Neural progenitor cell (in vitro differentiated cells): ENCODE measurements at regions not wholly inside any gene's neighbourhood (a gene's known extent, or its start where the extent isn't known, plus 50 kb on each side); places are given as distances from the start of the nearest gene placed in this dataset.

Experiments used
- DNase-seq: peaks from one replicate; pipeline ENCODE4 v3.0.0-alpha.2; 2016; ENCODE audit warnings: low spot score
- H2AFZ ChIP-seq: fragments of 200-600 bp; sonication (generic); replicated peaks from 2 replicates; pipeline ENCODE4 v1.6.1; 2016; ENCODE audit warnings: antibody characterized with exemption
- H3F3A ChIP-seq: fragments of 200-600 bp; sonication (generic); 2 replicates; pipeline ENCODE4 v1.6.1; 2016; ENCODE audit warnings: antibody characterized with exemption, low read depth
- H3K27ac ChIP-seq: fragments of 200-600 bp; sonication (generic); 2 replicates; pipeline ENCODE4 v1.5.1; 2016; ENCODE audit warnings: mild to moderate bottlenecking
- H3K27me3 ChIP-seq: fragments of 200-600 bp; sonication (generic); 2 replicates; pipeline ENCODE4 v1.6.1; 2016; ENCODE audit warnings: mild to moderate bottlenecking, moderate library complexity
- H3K36me3 ChIP-seq: fragments of 200-600 bp; sonication (generic); 2 replicates; pipeline ENCODE4 v1.5.1; 2016
- H3K4me1 ChIP-seq: fragments of 200-600 bp; sonication (generic); 2 replicates; pipeline ENCODE4 v1.6.1; 2016; ENCODE audit warnings: mixed run types
- H3K4me2 ChIP-seq: fragments of 200-600 bp; sonication (generic); 2 replicates; pipeline ENCODE4 v1.6.1; 2016
- H3K4me3 ChIP-seq: fragments of 200-600 bp; sonication (generic); 2 replicates; pipeline ENCODE4 v1.5.1; 2016
- H3K79me2 ChIP-seq: fragments of 200-600 bp; sonication (generic); 2 replicates; pipeline ENCODE4 v1.6.1; 2016; ENCODE audit warnings: low read depth
- H3K9ac ChIP-seq: fragments of 200-600 bp; sonication (generic); 2 replicates; pipeline ENCODE4 v1.6.1; 2016
- H3K9me3 ChIP-seq: fragments of 200-600 bp; sonication (generic); 2 replicates; pipeline ENCODE4 v1.5.1; 2016; ENCODE audit warnings: low read depth
- H4K20me1 ChIP-seq: fragments of 200-600 bp; sonication (generic); 2 replicates; pipeline ENCODE4 v1.6.1; 2016; ENCODE audit warnings: low read depth
- H3K27ac Mint-ChIP-seq: 3 replicates; pipeline ENCODE4 v1.8.0; 2021; ENCODE audit warnings: mixed read lengths
- H3K27me3 Mint-ChIP-seq: 2 replicates; pipeline ENCODE4 v1.8.0; 2022; ENCODE audit warnings: low read depth, mild to moderate bottlenecking, inconsistent platforms, moderate library complexity, mixed read lengths; ENCODE audit not compliant: insufficient read depth
- H3K36me3 Mint-ChIP-seq: 3 replicates; pipeline ENCODE4 v1.8.0; 2021; ENCODE audit warnings: mixed read lengths
- H3K4me1 Mint-ChIP-seq: 3 replicates; pipeline ENCODE4 v1.8.0; 2021; ENCODE audit warnings: mixed read lengths
- H3K4me3 Mint-ChIP-seq: 3 replicates; pipeline ENCODE4 v1.8.0; 2021; ENCODE audit warnings: mild to moderate bottlenecking, moderate library complexity, mixed read lengths
- H3K9me3 Mint-ChIP-seq: 3 replicates; pipeline ENCODE4 v1.8.0; 2020; ENCODE audit warnings: mixed read lengths
- CTCF ChIP-seq: fragments of 200-600 bp; sonication (generic); IDR thresholded peaks from 2 replicates; pipeline ENCODE4 v1.5.1; 2017; ENCODE audit warnings: antibody characterized with exemption, mild to moderate bottlenecking
- EZH2 ChIP-seq: fragments of 200-600 bp; sonication (generic); IDR thresholded peaks from 2 replicates; pipeline ENCODE4 v1.6.1; 2017; ENCODE audit warnings: antibody characterized with exemption, mild to moderate bottlenecking, moderate library complexity
- EZH2phosphoT487 ChIP-seq: fragments of 200-600 bp; sonication (generic); IDR thresholded peaks from 2 replicates; pipeline ENCODE4 v1.6.1; 2017; ENCODE audit warnings: antibody characterized with exemption

DNA sequence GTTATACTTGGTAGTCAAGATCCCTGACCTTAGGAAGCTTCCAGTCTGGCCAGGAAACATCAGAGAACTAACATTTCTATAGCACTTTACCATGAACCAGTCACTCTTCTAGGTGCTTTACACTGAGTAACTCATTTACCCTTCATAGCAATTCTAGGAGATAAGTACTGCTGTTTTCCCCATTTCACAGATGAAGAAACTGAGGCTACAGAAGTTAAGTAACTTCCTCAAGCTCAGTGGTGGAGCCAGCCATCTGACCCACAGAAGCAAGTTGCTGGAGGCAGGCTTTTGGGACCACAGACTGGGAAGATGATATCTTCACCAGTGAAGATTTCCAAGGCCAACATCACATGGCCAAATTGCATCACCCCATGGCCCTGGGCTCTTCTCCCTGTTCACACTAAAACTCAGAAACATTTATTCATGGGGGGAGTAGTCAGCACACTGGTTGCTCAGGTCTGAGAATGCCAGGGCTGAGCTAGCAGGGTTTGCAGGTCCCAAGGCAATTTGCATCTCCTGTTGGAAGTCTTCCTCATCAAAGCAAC, 70.3 kb downstream of the UNC5CL start:
- DNase-seq: no peak
- Histone ChIP-seq H3F3A (no peaks in the 10 kb centered on the region), H3K27ac (no peak overlapping the region)

GRCh38 chr6:40966860-40967259, 72.2 kb downstream of the UNC5CL start:
- Mint-ChIP-seq H3K4me3 (no peak overlapping the region), H3K36me3 (no peaks in the 10 kb centered on the region), H3K9me3 (peaks cover 2% of the 10 kb centered on the region), H3K27me3 (no peaks in the 10 kb centered on the region), H3K27ac (no peak overlapping the region), H3K4me1 (peaks cover 6% of the 10 kb centered on the region)
- H2AFZ ChIP-seq: no peak overlapping the region
- TF ChIP-seq EZH2phosphoT487 (no peak), EZH2 (no peak), CTCF (no peak)
- H3K9ac ChIP-seq: no peak overlapping the region
- H3K79me2 ChIP-seq: no peaks in the 10 kb centered on the region
- H3K36me3 ChIP-seq: no peaks in the 10 kb centered on the region
- no peaks in the 10 kb centered on the region for H4K20me1 ChIP-seq
- no peaks in the 10 kb centered on the region for H3K4me1 ChIP-seq
- H3K27ac ChIP-seq: no peak overlapping the region
- H3K4me2 ChIP-seq: no peak overlapping the region
- no peaks in the 10 kb centered on the region for H3K27me3 ChIP-seq
- H3K9me3 ChIP-seq: no peaks in the 10 kb centered on the region
- H3F3A ChIP-seq: no peaks in the 10 kb centered on the region
- no peak overlapping the region for H3K4me3 ChIP-seq
- DNase-seq: no peak

More for the DNA sequence above, 70.3 kb downstream of the UNC5CL start:
- Histone ChIP-seq H3K9me3 (no peaks in the 10 kb centered on the region), H4K20me1 (no peaks in the 10 kb centered on the region), H3K4me3 (no peak overlapping the region), H3K79me2 (no peaks in the 10 kb centered on the region), H3K9ac (no peak overlapping the region), H3K4me2 (no peak overlapping the region), H3K4me1 (no peaks in the 10 kb centered on the region), H3K27me3 (no peaks in the 10 kb centered on the region), H2AFZ (no peak overlapping the region), H3K36me3 (no peaks in the 10 kb centered on the region)
- no peaks in the 10 kb centered on the region for H3K36me3 Mint-ChIP-seq
- H3K4me3 Mint-ChIP-seq: no peak overlapping the region
- peaks cover 6% of the 10 kb centered on the region for H3K4me1 Mint-ChIP-seq
- no peak overlapping the region for H3K27ac Mint-ChIP-seq
- no peaks in the 10 kb centered on the region for H3K27me3 Mint-ChIP-seq
- H3K9me3 Mint-ChIP-seq: peaks cover 10% of the 10 kb centered on the region
- TF ChIP-seq EZH2: no peak
- TF ChIP-seq EZH2phosphoT487: no peak

- no peaks in the 10 kb centered on the region for H3K9me3 Mint-ChIP-seq
- no peak overlapping the region for H3K4me3 Mint-ChIP-seq
- H3K36me3 Mint-ChIP-seq: no peaks in the 10 kb centered on the region
- no peaks in the 10 kb centered on the region for H3K27me3 Mint-ChIP-seq
- H3K36me3 ChIP-seq: no peaks in the 10 kb centered on the region
- TF ChIP-seq CTCF (no peak), EZH2phosphoT487 (no peak)
- no peak overlapping the region for H3K4me2 ChIP-seq
- H3K4me1 ChIP-seq: no peaks in the 10 kb centered on the region
- H3K79me2 ChIP-seq: no peaks in the 10 kb centered on the region
- no peak overlapping the region for H3K27ac ChIP-seq
- H3K4me3 ChIP-seq: no peak overlapping the region
- no peak overlapping the region for H3K9ac ChIP-seq
- no peak overlapping the region for H3K27ac Mint-ChIP-seq
- peaks cover 6% of the 10 kb centered on the region for H3K4me1 Mint-ChIP-seq
- no peak overlapping the region for H2AFZ ChIP-seq
- H3F3A ChIP-seq: no peaks in the 10 kb centered on the region
- H3K9me3 ChIP-seq: no peaks in the 10 kb centered on the region
- no peaks in the 10 kb centered on the region for H4K20me1 ChIP-seq
- no peaks in the 10 kb centered on the region for H3K27me3 ChIP-seq
- no peak for DNase-seq
Observed at GRCh38 chr6:40965046-40965445, 74.0 kb downstream of the UNC5CL start.

- H3K36me3 ChIP-seq: no peaks in the 10 kb centered on the region
- no peak overlapping the region for H3K27ac ChIP-seq
- H3K27ac Mint-ChIP-seq: peak overlapping the region; percentile 18
Observed at GRCh38 chr6:40963019-40963418, 76.0 kb downstream of the UNC5CL start.

More at GRCh38 chr6:40963019-40963418, 76.0 kb downstream of the UNC5CL start:
- Histone ChIP-seq H3F3A (no peaks in the 10 kb centered on the region), H3K4me2 (no peak overlapping the region), H3K9me3 (no peaks in the 10 kb centered on the region), H3K9ac (no peak overlapping the region), H3K79me2 (no peaks in the 10 kb centered on the region), H4K20me1 (no peaks in the 10 kb centered on the region), H3K27me3 (no peaks in the 10 kb centered on the region), H3K4me1 (no peaks in the 10 kb centered on the region), H2AFZ (no peak overlapping the region), H3K4me3 (no peak overlapping the region)
- H3K4me1 Mint-ChIP-seq: peaks cover 8% of the 10 kb centered on the region
- H3K27me3 Mint-ChIP-seq: no peaks in the 10 kb centered on the region
- TF ChIP-seq CTCF (no peak), EZH2 (no peak), EZH2phosphoT487 (no peak)
- no peaks in the 10 kb centered on the region for H3K36me3 Mint-ChIP-seq
- H3K9me3 Mint-ChIP-seq: no peaks in the 10 kb centered on the region
- no peak overlapping the region for H3K4me3 Mint-ChIP-seq
- DNase-seq: no peak
